ENCODE measurements at regions not wholly inside any gene's neighbourhood (a gene's known extent, or its start where the extent isn't known, plus 50 kb on each side); places are given as distances from the start of the nearest gene placed in this dataset.

DNA sequence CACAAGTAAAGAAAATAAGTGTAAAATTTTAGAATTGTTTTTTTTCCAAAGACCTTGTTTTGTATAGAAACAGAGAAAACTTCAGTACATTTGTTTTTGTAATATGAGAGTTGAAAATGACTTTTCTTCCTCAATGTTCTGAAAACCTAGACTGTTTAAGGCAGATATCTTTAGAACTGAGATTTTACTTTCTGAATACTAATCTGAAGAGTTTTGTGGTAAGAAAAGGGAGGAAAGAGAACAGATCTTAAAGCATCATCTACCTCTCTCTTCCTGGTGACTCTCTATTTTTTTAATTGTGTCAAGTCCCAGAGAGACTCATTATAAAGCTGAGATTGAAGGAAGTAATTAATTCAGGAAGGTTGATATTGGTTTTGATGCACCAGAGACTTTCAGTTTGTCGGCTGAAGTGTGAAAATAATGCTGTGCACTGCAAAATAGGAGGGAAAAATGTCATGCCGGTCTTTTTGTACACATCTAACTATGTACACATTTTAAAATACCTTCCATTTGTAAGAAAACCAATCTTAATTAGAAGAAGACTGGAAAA lies 142.1 kb upstream of the NAALADL2 start:
- intact Hi-C loops (cut with DNase I), result no loop called here
- H3K9me3 ChIP-seq, result no peaks in the 10 kb centered on the region
- no peaks in the 10 kb centered on the region for H3K4me1 ChIP-seq
- H3K36me3 ChIP-seq, result no peaks in the 10 kb centered on the region
- no peak overlapping the region for H3K9ac ChIP-seq (ENCODE audit: low read depth in 2 of 2, low read length in 2 of 2)
- TF ChIP-seq, protein P1, sequence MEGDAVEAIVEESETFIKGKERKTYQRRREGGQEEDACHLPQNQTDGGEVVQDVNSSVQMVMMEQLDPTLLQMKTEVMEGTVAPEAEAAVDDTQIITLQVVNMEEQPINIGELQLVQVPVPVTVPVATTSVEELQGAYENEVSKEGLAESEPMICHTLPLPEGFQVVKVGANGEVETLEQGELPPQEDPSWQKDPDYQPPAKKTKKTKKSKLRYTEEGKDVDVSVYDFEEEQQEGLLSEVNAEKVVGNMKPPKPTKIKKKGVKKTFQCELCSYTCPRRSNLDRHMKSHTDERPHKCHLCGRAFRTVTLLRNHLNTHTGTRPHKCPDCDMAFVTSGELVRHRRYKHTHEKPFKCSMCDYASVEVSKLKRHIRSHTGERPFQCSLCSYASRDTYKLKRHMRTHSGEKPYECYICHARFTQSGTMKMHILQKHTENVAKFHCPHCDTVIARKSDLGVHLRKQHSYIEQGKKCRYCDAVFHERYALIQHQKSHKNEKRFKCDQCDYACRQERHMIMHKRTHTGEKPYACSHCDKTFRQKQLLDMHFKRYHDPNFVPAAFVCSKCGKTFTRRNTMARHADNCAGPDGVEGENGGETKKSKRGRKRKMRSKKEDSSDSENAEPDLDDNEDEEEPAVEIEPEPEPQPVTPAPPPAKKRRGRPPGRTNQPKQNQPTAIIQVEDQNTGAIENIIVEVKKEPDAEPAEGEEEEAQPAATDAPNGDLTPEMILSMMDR (IDR thresholded peaks at IDR 0.05), result no peak
- H3K27me3 ChIP-seq, result no peaks in the 10 kb centered on the region
- H3K27ac ChIP-seq, result no peak overlapping the region
- no peak for DNase-seq
- H3K4me3 ChIP-seq, result no peak overlapping the region

DNA sequence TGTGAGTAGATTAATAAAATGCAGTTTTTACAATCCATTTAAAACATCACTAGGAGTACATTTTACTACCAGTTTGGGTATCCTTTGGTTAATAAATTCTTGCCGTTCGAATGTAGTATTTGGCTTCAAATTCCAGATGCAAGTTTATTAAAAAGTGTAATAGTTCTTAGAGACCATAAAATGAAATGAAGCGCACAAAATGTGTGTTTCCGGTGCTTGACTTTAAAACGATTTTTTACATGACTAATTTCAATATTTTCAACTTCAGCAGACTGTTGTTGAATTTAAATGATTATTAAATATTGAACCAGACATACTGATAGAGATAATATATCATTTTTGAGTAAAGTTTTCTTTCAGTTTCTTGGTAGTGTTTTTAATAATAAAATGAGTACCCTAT lies 138.4 kb upstream of the NAALADL2 start:
- Histone ChIP-seq H3K4me1 (no peaks in the 10 kb centered on the region), H3K36me3 (no peaks in the 10 kb centered on the region), H3K27me3 (no peaks in the 10 kb centered on the region), H3K4me3 (no peak overlapping the region), H3K27ac (no peak overlapping the region), H3K9me3 (no peaks in the 10 kb centered on the region), H3K9ac (ENCODE audit: low read depth in 2 of 2, low read length in 2 of 2) (no peak overlapping the region)
- no peak for DNase-seq
- TF ChIP-seq, protein P1 (IDR thresholded peaks at IDR 0.05), result no peak
- intact Hi-C loops (cut with DNase I), result no loop called here

DNA sequence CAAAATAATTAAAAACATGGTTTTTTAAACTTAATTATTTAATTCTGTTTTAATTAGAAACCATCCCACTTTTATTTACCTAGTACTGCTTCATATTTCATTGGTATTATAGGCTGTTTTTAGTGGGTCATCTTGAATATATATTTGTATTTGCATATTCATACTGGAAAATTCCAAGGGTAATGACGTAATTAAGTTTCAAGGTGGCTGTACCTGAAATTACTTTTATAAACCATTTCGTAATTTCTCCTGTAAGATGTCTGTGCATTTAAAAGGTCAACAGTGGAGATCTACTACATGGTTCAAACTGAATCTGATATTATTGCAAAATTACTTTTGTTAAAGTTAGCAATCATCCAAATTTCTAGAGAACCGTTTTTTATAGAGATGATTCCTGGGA lies 133.8 kb upstream of the NAALADL2 start:
- H3K27ac ChIP-seq, result no peak overlapping the region
- no peaks in the 10 kb centered on the region for H3K27me3 ChIP-seq
- H3K9ac ChIP-seq (ENCODE audit: low read depth in 2 of 2, low read length in 2 of 2), result no peak overlapping the region
- no peak overlapping the region for H3K4me3 ChIP-seq
- no peaks in the 10 kb centered on the region for H3K4me1 ChIP-seq
- no peaks in the 10 kb centered on the region for H3K36me3 ChIP-seq
- intact Hi-C loops (cut with DNase I), result no loop called here
- no peak for DNase-seq
- TF ChIP-seq, protein P1 (IDR thresholded peaks at IDR 0.05), result no peak
- no peaks in the 10 kb centered on the region for H3K9me3 ChIP-seq

DNA sequence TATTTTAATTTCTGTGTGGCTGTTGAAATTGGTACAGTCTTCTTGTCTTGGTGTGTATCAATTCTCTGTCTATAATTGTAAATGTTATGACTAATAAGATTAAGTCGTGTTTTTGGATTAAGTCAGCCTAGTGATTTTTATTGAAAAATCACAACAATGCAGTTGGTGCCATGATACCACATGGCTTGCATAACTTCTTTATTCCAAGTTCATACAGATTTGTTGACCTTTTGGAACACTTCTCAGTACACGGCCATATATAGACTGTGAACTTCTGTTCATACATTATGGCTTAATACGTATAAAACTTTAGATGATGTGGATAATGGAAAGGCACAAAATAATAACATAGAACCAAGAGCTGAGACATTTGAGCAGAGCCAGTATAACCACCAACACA lies 121.2 kb upstream of the NAALADL2 start:
- TF ChIP-seq, protein P1 (IDR thresholded peaks at IDR 0.05), result no peak
- Histone ChIP-seq H3K36me3 (no peaks in the 10 kb centered on the region), H3K27me3 (no peaks in the 10 kb centered on the region), H3K9ac (ENCODE audit: low read depth in 2 of 2, low read length in 2 of 2) (no peak overlapping the region), H3K4me3 (no peak overlapping the region), H3K9me3 (no peaks in the 10 kb centered on the region), H3K27ac (no peak overlapping the region), H3K4me1 (no peaks in the 10 kb centered on the region)
- intact Hi-C loops (cut with DNase I), result no loop called here
- DNase-seq, result no peak

DNA sequence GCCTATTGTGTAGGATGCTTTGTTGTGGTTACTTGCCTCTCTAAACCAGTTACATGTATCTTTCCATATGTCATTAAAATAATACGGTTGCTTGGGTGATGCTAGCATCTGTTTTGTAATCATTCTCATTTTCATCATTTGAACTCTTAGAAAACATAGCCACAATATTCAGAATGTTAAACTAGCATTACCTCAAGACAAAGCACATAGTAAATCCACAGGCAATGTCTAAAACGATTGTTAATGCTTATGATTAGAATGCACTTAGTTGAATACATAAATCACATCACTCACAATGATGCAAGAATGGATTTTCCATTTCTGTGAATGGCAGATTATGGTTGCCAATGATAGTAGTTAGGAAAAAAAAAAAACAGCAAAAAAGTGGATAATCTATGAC lies 110.0 kb upstream of the NAALADL2 start:
- no peaks in the 10 kb centered on the region for H3K4me1 ChIP-seq
- H3K4me3 ChIP-seq, result no peak overlapping the region
- H3K9ac ChIP-seq (ENCODE audit: low read depth in 2 of 2, low read length in 2 of 2), result no peak overlapping the region
- TF ChIP-seq, protein P1 (IDR thresholded peaks at IDR 0.05), result no peak
- no peak for DNase-seq
- intact Hi-C loops (cut with DNase I), result no loop called here
- no peaks in the 10 kb centered on the region for H3K36me3 ChIP-seq
- no peaks in the 10 kb centered on the region for H3K27me3 ChIP-seq
- H3K9me3 ChIP-seq, result no peaks in the 10 kb centered on the region
- no peak overlapping the region for H3K27ac ChIP-seq
